NCI-H1930 (cell line): ENCODE measurements at regions not wholly inside any gene's neighbourhood (a gene's known extent, or its start where the extent isn't known, plus 50 kb on each side); places are given as distances from the start of the nearest gene placed in this dataset.

ENCODE experiments used
- DNase-seq, 2 experiments: peaks; one replicate each; lab custom pipeline; 2025; lab: John Stamatoyannopoulos, UW

- no peak for DNase-seq
Observed at GRCh38 chr3:22887664-22888291, 315.3 kb upstream of the UBE2E2 start.

GRCh38 chr3:22893101-22893500, 310.0 kb upstream of the UBE2E2 start:
- DNase-seq, result no peak

- DNase-seq, result no peak
Observed at GRCh38 chr3:22893644-22894325, 309.3 kb upstream of the UBE2E2 start.

- no peak for DNase-seq
Observed at GRCh38 chr3:22894865-22895264, 308.3 kb upstream of the UBE2E2 start.

- DNase-seq, result no peak
Observed at GRCh38 chr3:22895671-22896070, 307.5 kb upstream of the UBE2E2 start.

GRCh38 chr3:22898558-22898957, 304.6 kb upstream of the UBE2E2 start:
- no peak for DNase-seq

GRCh38 chr3:22899441-22899840, 303.7 kb upstream of the UBE2E2 start:
- DNase-seq, result no peak

- no peak for DNase-seq
Observed at GRCh38 chr3:22900296-22900695, 302.8 kb upstream of the UBE2E2 start.

- no peak for DNase-seq
Observed at GRCh38 chr3:22901684-22902083, 301.4 kb upstream of the UBE2E2 start.

- no peak for DNase-seq
Observed at GRCh38 chr3:22907161-22907780, 295.9 kb upstream of the UBE2E2 start.

- DNase-seq, result no peak
Observed at GRCh38 chr3:22907796-22908195, 295.3 kb upstream of the UBE2E2 start.

GRCh38 chr3:22908989-22909507, 294.1 kb upstream of the UBE2E2 start:
- no peak for DNase-seq

GRCh38 chr3:22916933-22917332, 286.2 kb upstream of the UBE2E2 start:
- DNase-seq, result no peak

- no peak for DNase-seq
Observed at GRCh38 chr3:22920006-22920405, 283.1 kb upstream of the UBE2E2 start.

GRCh38 chr3:22922317-22922716, 280.8 kb upstream of the UBE2E2 start:
- no peak for DNase-seq

- DNase-seq, result no peak
Observed at GRCh38 chr3:22923711-22924110, 279.4 kb upstream of the UBE2E2 start.

GRCh38 chr3:22928216-22929110, 274.7 kb upstream of the UBE2E2 start:
- DNase-seq, result no peak

GRCh38 chr3:22933051-22933840, 269.9 kb upstream of the UBE2E2 start:
- no peak for DNase-seq

- DNase-seq, result no peak
Observed at GRCh38 chr3:22933841-22934116, 269.3 kb upstream of the UBE2E2 start.

GRCh38 chr3:22935040-22935439, 268.1 kb upstream of the UBE2E2 start:
- DNase-seq, result no peak

- no peak for DNase-seq
Observed at GRCh38 chr3:22937536-22937935, 265.6 kb upstream of the UBE2E2 start.

- no peak for DNase-seq
Observed at GRCh38 chr3:22938739-22939138, 264.4 kb upstream of the UBE2E2 start.
